ENCODE measurements at regions not wholly inside any gene's neighbourhood (a gene's known extent, or its start where the extent isn't known, plus 50 kb on each side); places are given as distances from the start of the nearest gene placed in this dataset.

- Histone ChIP-seq H3K9me3 (ENCODE audit: control insufficient read depth, insufficient read depth, low read depth, low read length) (no peaks in the 10 kb centered on the region), H3K27me3 (ENCODE audit: control insufficient read depth, insufficient read depth, low read length) (no peaks in the 10 kb centered on the region), H3K4me1 (ENCODE audit: control insufficient read depth, insufficient read depth, low read length) (no peaks in the 10 kb centered on the region), H3K36me3 (ENCODE audit: control insufficient read depth, insufficient read depth, low read length) (no peaks in the 10 kb centered on the region), H3K4me3 (ENCODE audit: low read depth in 2 of 2, low read length in 2 of 2) (no peak overlapping the region), H3K27ac (ENCODE audit: low read length) (no peak overlapping the region)
- ATAC-seq (no peak), DNase-seq (ENCODE audit: low read depth, low spot score) (no peak)
- TF ChIP-seq, protein P1, sequence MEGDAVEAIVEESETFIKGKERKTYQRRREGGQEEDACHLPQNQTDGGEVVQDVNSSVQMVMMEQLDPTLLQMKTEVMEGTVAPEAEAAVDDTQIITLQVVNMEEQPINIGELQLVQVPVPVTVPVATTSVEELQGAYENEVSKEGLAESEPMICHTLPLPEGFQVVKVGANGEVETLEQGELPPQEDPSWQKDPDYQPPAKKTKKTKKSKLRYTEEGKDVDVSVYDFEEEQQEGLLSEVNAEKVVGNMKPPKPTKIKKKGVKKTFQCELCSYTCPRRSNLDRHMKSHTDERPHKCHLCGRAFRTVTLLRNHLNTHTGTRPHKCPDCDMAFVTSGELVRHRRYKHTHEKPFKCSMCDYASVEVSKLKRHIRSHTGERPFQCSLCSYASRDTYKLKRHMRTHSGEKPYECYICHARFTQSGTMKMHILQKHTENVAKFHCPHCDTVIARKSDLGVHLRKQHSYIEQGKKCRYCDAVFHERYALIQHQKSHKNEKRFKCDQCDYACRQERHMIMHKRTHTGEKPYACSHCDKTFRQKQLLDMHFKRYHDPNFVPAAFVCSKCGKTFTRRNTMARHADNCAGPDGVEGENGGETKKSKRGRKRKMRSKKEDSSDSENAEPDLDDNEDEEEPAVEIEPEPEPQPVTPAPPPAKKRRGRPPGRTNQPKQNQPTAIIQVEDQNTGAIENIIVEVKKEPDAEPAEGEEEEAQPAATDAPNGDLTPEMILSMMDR (IDR thresholded peaks at IDR 0.05) = no peak
- no peak for TF ChIP-seq TCF7L2 (IDR thresholded peaks at IDR 0.05; ENCODE audit: low read depth, low read length)
- TF ChIP-seq POLR2AphosphoS5 (IDR thresholded peaks at IDR 0.05; ENCODE audit: low read depth, low read length) = no peak
- no peak for TF ChIP-seq SIN3A (IDR thresholded peaks at IDR 0.05; ENCODE audit: borderline replicate concordance, insufficient read depth, low read depth, low read length)
- intact Hi-C loops (cut with micrococcal nuclease; ENCODE audit: unreplicated experiment) = no loop called here
- ChIA-PET POLR2A (no interaction called here), CTCF (no interaction called here)
- BruUV-seq (replicated peaks) = no TSS peak
- in situ Hi-C loops (cut with HindIII; ENCODE audit: low pct_unique_long_range_greater_than_20kb, low sequenced_read_pairs) = no loop called here
Measured at GRCh38 chr1:163872067-163872466, 550.3 kb downstream of the NUF2 start.

- ChIA-PET CTCF (interaction anchor here (0.6 kb wide), 1 partner anchor 371 kb away, joined by 3 read pairs; no protein-coding TSS in a partner anchor), POLR2A (no interaction called here)
- in situ Hi-C loops (cut with HindIII; ENCODE audit: low pct_unique_long_range_greater_than_20kb, low sequenced_read_pairs) (no loop called here), intact Hi-C loops (cut with micrococcal nuclease; ENCODE audit: unreplicated experiment) (no loop called here)
- H3K4me3 ChIP-seq (ENCODE audit: low read depth in 2 of 2, low read length in 2 of 2) = no peak overlapping the region
- DNase-seq (ENCODE audit: low read depth, low spot score) = no peak
- H3K27me3 ChIP-seq (ENCODE audit: control insufficient read depth, insufficient read depth, low read length) = no peaks in the 10 kb centered on the region
- H3K27ac ChIP-seq (ENCODE audit: low read length) = no peak overlapping the region
- TF ChIP-seq TCF7L2 (IDR thresholded peaks at IDR 0.05; ENCODE audit: low read depth, low read length) = no peak
- TF ChIP-seq, protein P1 (IDR thresholded peaks at IDR 0.05) = peak; percentile 11; the same call in 1 of the 2 replicates
- no TSS peak for BruUV-seq (replicated peaks)
- no peaks in the 10 kb centered on the region for H3K4me1 ChIP-seq (ENCODE audit: control insufficient read depth, insufficient read depth, low read length)
- ATAC-seq = no peak
- no peaks in the 10 kb centered on the region for H3K36me3 ChIP-seq (ENCODE audit: control insufficient read depth, insufficient read depth, low read length)
- no peaks in the 10 kb centered on the region for H3K9me3 ChIP-seq (ENCODE audit: control insufficient read depth, insufficient read depth, low read depth, low read length)
Measured at GRCh38 chr1:163874070-163874469, 552.3 kb downstream of the NUF2 start.

GRCh38 chr1:163875200-163875926, 553.6 kb downstream of the NUF2 start:
- no peak overlapping the region for H3K27ac ChIP-seq (ENCODE audit: low read length)
- BruUV-seq (replicated peaks) = no TSS peak

More at GRCh38 chr1:163875200-163875926, 553.6 kb downstream of the NUF2 start:
- H3K27me3 ChIP-seq (ENCODE audit: control insufficient read depth, insufficient read depth, low read length) = no peaks in the 10 kb centered on the region
- in situ Hi-C loops (cut with HindIII; ENCODE audit: low pct_unique_long_range_greater_than_20kb, low sequenced_read_pairs) (no loop called here), intact Hi-C loops (cut with micrococcal nuclease; ENCODE audit: unreplicated experiment) (no loop called here)
- ChIA-PET CTCF (no interaction called here), POLR2A (no interaction called here)
- ATAC-seq = no peak
- H3K9me3 ChIP-seq (ENCODE audit: control insufficient read depth, insufficient read depth, low read depth, low read length) = no peaks in the 10 kb centered on the region
- DNase-seq (ENCODE audit: low read depth, low spot score) = no peak
- H3K36me3 ChIP-seq (ENCODE audit: control insufficient read depth, insufficient read depth, low read length) = no peaks in the 10 kb centered on the region
- H3K4me1 ChIP-seq (ENCODE audit: control insufficient read depth, insufficient read depth, low read length) = no peaks in the 10 kb centered on the region
- H3K4me3 ChIP-seq (ENCODE audit: low read depth in 2 of 2, low read length in 2 of 2) = no peak overlapping the region
- TF ChIP-seq, protein P2, sequence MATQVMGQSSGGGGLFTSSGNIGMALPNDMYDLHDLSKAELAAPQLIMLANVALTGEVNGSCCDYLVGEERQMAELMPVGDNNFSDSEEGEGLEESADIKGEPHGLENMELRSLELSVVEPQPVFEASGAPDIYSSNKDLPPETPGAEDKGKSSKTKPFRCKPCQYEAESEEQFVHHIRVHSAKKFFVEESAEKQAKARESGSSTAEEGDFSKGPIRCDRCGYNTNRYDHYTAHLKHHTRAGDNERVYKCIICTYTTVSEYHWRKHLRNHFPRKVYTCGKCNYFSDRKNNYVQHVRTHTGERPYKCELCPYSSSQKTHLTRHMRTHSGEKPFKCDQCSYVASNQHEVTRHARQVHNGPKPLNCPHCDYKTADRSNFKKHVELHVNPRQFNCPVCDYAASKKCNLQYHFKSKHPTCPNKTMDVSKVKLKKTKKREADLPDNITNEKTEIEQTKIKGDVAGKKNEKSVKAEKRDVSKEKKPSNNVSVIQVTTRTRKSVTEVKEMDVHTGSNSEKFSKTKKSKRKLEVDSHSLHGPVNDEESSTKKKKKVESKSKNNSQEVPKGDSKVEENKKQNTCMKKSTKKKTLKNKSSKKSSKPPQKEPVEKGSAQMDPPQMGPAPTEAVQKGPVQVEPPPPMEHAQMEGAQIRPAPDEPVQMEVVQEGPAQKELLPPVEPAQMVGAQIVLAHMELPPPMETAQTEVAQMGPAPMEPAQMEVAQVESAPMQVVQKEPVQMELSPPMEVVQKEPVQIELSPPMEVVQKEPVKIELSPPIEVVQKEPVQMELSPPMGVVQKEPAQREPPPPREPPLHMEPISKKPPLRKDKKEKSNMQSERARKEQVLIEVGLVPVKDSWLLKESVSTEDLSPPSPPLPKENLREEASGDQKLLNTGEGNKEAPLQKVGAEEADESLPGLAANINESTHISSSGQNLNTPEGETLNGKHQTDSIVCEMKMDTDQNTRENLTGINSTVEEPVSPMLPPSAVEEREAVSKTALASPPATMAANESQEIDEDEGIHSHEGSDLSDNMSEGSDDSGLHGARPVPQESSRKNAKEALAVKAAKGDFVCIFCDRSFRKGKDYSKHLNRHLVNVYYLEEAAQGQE (IDR thresholded peaks at IDR 0.05; ENCODE audit: insufficient read depth in 1 of 2, low read depth in 2 of 2, low read length in 1 of 2) = no peak
- TF ChIP-seq SIN3A (IDR thresholded peaks at IDR 0.05; ENCODE audit: borderline replicate concordance, insufficient read depth, low read depth, low read length) = no peak
- TF ChIP-seq, protein P1 (IDR thresholded peaks at IDR 0.05) = no peak
- no peak for TF ChIP-seq TCF7L2 (IDR thresholded peaks at IDR 0.05; ENCODE audit: low read depth, low read length)
- TF ChIP-seq POLR2AphosphoS5 (IDR thresholded peaks at IDR 0.05; ENCODE audit: low read depth, low read length) = no peak
